ENCODE measurements at regions not wholly inside any gene's neighbourhood (a gene's known extent, or its start where the extent isn't known, plus 50 kb on each side); places are given as distances from the start of the nearest gene placed in this dataset.

GRCh38 chr1:166272851-166273250 lies 106.0 kb upstream of the FAM78B start:
- peaks cover 0 to 5% (median under 1%) of the 10 kb centered on the region in 4 experiments; a peak in 2 of 7 replicates for H3K4me1 ChIP-seq (replicated peaks in 1 of 4; ENCODE audit: control insufficient read depth in 3 of 4, insufficient read depth in 4 of 4, low read length in 3 of 4)
- H3K14ac ChIP-seq (ENCODE audit: insufficient read length), result no peak overlapping the region
- H3K4me3 ChIP-seq (ENCODE audit: extremely low read depth in 1 of 4, insufficient read depth in 2 of 4, low read depth in 3 of 4, low read length in 4 of 4), result no peak overlapping the region
- no peak overlapping the region for H3K56ac ChIP-seq (replicated peaks; ENCODE audit: insufficient read length, low read depth, low read length)
- no peak overlapping the region for H2BK5ac ChIP-seq (ENCODE audit: low read depth, low read length)
- H4K91ac ChIP-seq (replicated peaks; ENCODE audit: insufficient read length, low read length), result no peak overlapping the region
- no peak overlapping the region; a peak in 1 of 7 replicates for H3K9ac ChIP-seq (replicated peaks in 1 of 4; ENCODE audit: extremely low read depth in 1 of 4, low read depth in 3 of 4, low read length in 3 of 4)
- TF ChIP-seq HDAC6 (IDR thresholded peaks at IDR 0.05; ENCODE audit: low read depth, low read length) (no peak), CHD2 (IDR thresholded peaks at IDR 0.05; ENCODE audit: low read length) (no peak), SIRT6 (IDR thresholded peaks at IDR 0.05; ENCODE audit: low read length) (no peak), YY1 (IDR thresholded peaks at IDR 0.05; ENCODE audit: low read depth, low read length) (no peak)
- H2BK15ac ChIP-seq (ENCODE audit: low read length), result no peak overlapping the region
- H2AFZ ChIP-seq (ENCODE audit: low read length), result no peak overlapping the region
- H3K79me2 ChIP-seq (ENCODE audit: control insufficient read depth in 1 of 2, insufficient read depth in 2 of 2, low read length in 2 of 2), result no peaks in the 10 kb centered on the region
- no peak overlapping the region for H3K23ac ChIP-seq (ENCODE audit: insufficient read length)
- no peaks in the 10 kb centered on the region for H3K36me3 ChIP-seq (ENCODE audit: control insufficient read depth in 2 of 4, insufficient read depth in 4 of 4, low read length in 3 of 4)
- no peak overlapping the region for H3K27ac ChIP-seq (ENCODE audit: low read depth, low read length)
- peaks cover 0 to 7% of the 10 kb centered on the region in 2 experiments; a peak in 1 of 4 replicates for H3K9me3 ChIP-seq (ENCODE audit: insufficient read depth in 2 of 2, low read depth in 1 of 2, low read length in 1 of 2)
- no peak overlapping the region; the same call in 1 of the 2 replicates for H2BK20ac ChIP-seq (ENCODE audit: low read length)
- no peak overlapping the region for H4K5ac ChIP-seq (ENCODE audit: insufficient read length, low read depth, low read length)
- no peaks in the 10 kb centered on the region for H3K27me3 ChIP-seq (replicated peaks in 1 of 4; ENCODE audit: control insufficient read depth in 3 of 4, extremely low read depth in 1 of 4, insufficient read depth in 3 of 4, low read length in 3 of 4)
- no peak overlapping the region for H2AK5ac ChIP-seq (ENCODE audit: low read depth, low read length)
- FAIRE-seq (peak; percentile 50), DNase-seq (ENCODE audit: low read depth in 1 of 2, low spot score in 2 of 2) (no peak)
- H4K8ac ChIP-seq (ENCODE audit: extremely low read depth, insufficient read depth, low read length), result no peak overlapping the region
- H3K18ac ChIP-seq (ENCODE audit: extremely low read depth, low read length), result no peak overlapping the region; the same call in 1 of the 2 replicates
- H2BK12ac ChIP-seq (ENCODE audit: low read depth, low read length), result no peak overlapping the region
- H3K23me2 ChIP-seq (ENCODE audit: low read depth, low read length), result no peaks in the 10 kb centered on the region
- no peak overlapping the region; a peak in 1 of 4 replicates for H3K4me2 ChIP-seq (ENCODE audit: insufficient read depth in 1 of 2, low read depth in 2 of 2, low read length in 2 of 2)
- H3K4ac ChIP-seq (replicated peaks; ENCODE audit: insufficient read length, low read depth, low read length), result no peak overlapping the region
- POLR2A ChIA-PET (ENCODE audit: partially characterized antibody), result no interaction called here
- no peak overlapping the region for H2BK120ac ChIP-seq (replicated peaks; ENCODE audit: low read depth, low read length)
- H3K79me1 ChIP-seq (ENCODE audit: low read depth, low read length), result no peaks in the 10 kb centered on the region
- CTCF ChIA-PET (ENCODE audit: partially characterized antibody), result no interaction called here
- H4K20me1 ChIP-seq (replicated peaks in 1 of 2; ENCODE audit: control insufficient read depth in 1 of 2, insufficient read depth in 2 of 2, low read length in 2 of 2), result no peaks in the 10 kb centered on the region

Data from H1 (cell line).